ENCODE measurements at regions not wholly inside any gene's neighbourhood (a gene's known extent, or its start where the extent isn't known, plus 50 kb on each side); places are given as distances from the start of the nearest gene placed in this dataset.

- TF ChIP-seq CTCF (IDR thresholded peaks at IDR 0.05) = no peak
- no peak for TF ChIP-seq ZBTB33 (IDR thresholded peaks at IDR 0.05; ENCODE audit: borderline replicate concordance, low read depth)
- TF ChIP-seq GATA2 (CRISPR knock-in tag; IDR thresholded peaks at IDR 0.05) = no peak
These were observed 179.8 kb downstream of the CXCL12 start (continued) for GRCh38 chr10:44205067-44205466.

- Histone ChIP-seq H2AFZ (ENCODE audit: low read depth) (no peak overlapping the region), H3K4me1 (ENCODE audit: control insufficient read depth in 1 of 2, insufficient read depth in 2 of 2, low read depth in 1 of 2, low read length in 1 of 2) (no peaks in the 10 kb centered on the region), H3K27ac (ENCODE audit: low read depth in 2 of 2, low read length in 1 of 2) (no peak overlapping the region), H3K36me3 (replicated peaks in 1 of 2; ENCODE audit: control insufficient read depth in 1 of 2, insufficient read depth in 2 of 2, low read length in 1 of 2) (no peaks in the 10 kb centered on the region), H3K4me3 (ENCODE audit: low read depth in 2 of 2, low read length in 1 of 2) (no peak overlapping the region), H3K79me2 (ENCODE audit: insufficient read depth) (no peaks in the 10 kb centered on the region), H3K9ac (no peak overlapping the region), H3F3A (replicated peaks; ENCODE audit: insufficient read depth) (no peaks in the 10 kb centered on the region), H3K9me2 (no peaks in the 10 kb centered on the region), H3K4me2 (no peak overlapping the region), H3K27me3 (ENCODE audit: insufficient read depth) (no peaks in the 10 kb centered on the region), H4K20me1 (ENCODE audit: insufficient read depth) (no peaks in the 10 kb centered on the region), H3K9me3 (no peaks in the 10 kb centered on the region)
- POLR2A ChIA-PET = no interaction called here
- DNase-seq = no peak
- no peak for TF ChIP-seq TCF12 (IDR thresholded peaks at IDR 0.05)
- no peak for TF ChIP-seq RAD21 (IDR thresholded peaks at IDR 0.05; ENCODE audit: low read length)
- no peak for TF ChIP-seq POLR2AphosphoS5 (IDR thresholded peaks at IDR 0.05; ENCODE audit: low read depth, low read length)
- no peak for TF ChIP-seq FOSL2 (IDR thresholded peaks at IDR 0.05; ENCODE audit: borderline replicate concordance, low read depth)
- no peak for TF ChIP-seq MXI1 (IDR thresholded peaks at IDR 0.05; ENCODE audit: low read depth, low read length)
- TF ChIP-seq PBX3 (IDR thresholded peaks at IDR 0.05) = no peak
- TF ChIP-seq NFIC (IDR thresholded peaks at IDR 0.05; ENCODE audit: borderline replicate concordance) = no peak
- TF ChIP-seq NRF1 (IDR thresholded peaks at IDR 0.05; ENCODE audit: low read depth, low read length) = no peak
- TF ChIP-seq CHD2 (IDR thresholded peaks at IDR 0.05; ENCODE audit: low read length, partially characterized antibody) = no peak
- no peak for TF ChIP-seq RXRA (IDR thresholded peaks at IDR 0.05; ENCODE audit: borderline replicate concordance, low read depth)
- TF ChIP-seq FOXJ3 (CRISPR knock-in tag; IDR thresholded peaks at IDR 0.05) = no peak
- TF ChIP-seq MAX (IDR thresholded peaks at IDR 0.05; ENCODE audit: low read depth) = no peak
- no peak for TF ChIP-seq REST (IDR thresholded peaks at IDR 0.05; ENCODE audit: low read depth, low read length)
- TF ChIP-seq TEAD4 (IDR thresholded peaks at IDR 0.05; ENCODE audit: borderline replicate concordance, insufficient read depth) = no peak
- CTCF ChIA-PET = no interaction called here
These were observed 181.4 kb downstream of the CXCL12 start for GRCh38 chr10:44203535-44203934.
